IPS DF 4.7 (cell line): ENCODE measurements at regions not wholly inside any gene's neighbourhood (a gene's known extent, or its start where the extent isn't known, plus 50 kb on each side); places are given as distances from the start of the nearest gene placed in this dataset.

Experiments
- DNase-seq: peaks from one replicate; pipeline ENCODE4 v3.0.0-alpha.2; 2013; ENCODE audit warnings: low spot score; ENCODE audit errors: extremely low read depth

DNA sequence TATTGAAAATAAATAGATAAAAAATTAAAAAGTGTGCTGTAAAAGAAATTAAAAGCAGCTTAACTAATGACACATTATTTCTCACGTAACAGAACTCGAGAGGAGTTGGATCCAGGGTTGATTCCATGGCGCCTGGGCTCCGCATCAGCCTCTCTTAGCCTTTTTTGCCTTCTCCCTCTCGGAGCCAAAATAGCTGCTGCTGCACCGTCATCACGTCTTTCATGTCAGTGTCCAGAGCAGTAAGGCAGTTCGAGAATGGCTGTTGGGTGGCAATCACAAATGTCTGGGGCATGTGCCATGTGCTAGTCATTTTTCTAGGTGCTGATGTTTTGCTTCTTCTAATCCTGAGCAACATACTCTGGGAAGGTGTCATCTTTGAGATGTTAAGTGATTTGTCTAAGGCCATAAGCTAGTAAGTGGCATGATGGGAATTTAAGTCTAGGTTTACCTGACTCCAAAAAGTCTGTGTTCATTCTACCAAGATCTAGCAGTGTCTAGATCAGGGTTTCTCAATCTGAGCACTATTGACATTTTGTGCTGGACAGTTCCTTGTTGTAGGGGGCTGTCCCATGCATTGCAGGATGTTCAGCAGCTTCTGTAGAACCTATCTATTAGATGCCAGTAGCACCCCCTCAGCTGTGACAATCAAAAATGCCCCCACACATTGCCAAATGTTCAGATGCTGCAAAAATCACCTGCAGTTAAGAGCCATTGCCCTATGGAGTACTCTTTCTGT is 280.4 kb downstream of the HAPSTR1 start:
- no peak for DNase-seq

DNA sequence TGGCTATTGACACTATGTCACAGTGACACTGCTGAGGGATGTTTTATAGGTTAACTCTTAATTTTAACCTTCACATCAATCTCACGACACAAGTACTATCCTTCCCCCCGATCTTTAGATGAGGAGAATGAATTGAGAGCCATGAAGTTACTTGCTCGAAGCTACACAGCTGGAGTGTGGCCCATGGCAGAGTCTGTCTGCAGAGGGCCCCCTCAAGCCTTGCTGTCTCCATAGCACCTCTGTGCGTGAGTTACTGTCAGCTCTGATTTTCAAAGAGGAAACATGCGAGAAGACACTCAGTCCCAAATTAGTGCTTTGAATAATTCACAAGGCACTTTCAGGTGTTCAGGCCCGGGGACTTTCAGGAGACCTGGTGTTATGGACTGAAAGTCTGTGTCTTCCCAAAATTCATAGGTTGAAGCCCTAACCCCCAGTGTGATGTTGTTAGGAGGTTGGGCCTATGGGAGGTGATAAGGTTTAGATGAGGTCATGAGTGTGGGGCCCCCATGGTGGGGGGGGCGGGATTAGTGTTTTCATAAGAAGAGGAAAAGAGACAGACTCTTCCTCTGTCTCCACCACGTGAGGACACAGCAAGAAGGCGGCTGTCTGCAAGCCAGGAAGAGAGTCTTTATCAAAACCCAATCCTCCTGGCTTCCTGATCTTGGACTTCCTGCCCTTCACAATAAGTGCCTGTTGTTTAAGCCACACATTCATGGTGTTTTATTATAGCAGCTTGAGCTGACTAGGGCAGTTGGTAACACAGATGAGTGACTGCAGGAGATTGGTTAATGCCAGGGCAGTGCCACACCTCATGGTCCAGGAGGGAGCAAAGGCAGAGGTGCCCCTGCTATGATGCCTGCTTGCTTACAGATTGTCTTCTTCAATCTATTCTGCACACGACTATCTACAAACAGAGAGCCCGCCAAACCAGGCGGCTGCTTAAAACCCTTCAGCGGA is 281.8 kb downstream of the HAPSTR1 start:
- DNase-seq: no peak

DNA sequence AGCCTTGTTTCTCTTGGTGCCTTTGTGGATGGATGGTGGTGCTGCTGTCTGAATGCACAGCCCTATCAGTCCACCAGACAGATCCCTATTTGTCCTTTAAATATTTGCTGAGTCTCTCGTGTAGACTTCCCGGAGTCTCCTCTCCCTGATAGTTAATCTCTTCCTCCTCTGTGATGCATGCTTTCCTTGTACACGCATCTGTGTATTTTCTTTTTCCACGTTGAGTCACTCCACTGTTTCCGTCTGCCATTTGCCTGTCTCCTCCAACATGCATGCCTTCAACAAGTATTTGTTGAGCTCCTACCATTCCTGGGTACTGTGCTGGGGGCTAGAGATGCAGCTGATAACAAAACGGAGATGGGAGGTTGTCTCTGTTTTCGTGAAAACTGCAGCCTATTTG is 282.6 kb downstream of the HAPSTR1 start:
- DNase-seq: no peak

DNA sequence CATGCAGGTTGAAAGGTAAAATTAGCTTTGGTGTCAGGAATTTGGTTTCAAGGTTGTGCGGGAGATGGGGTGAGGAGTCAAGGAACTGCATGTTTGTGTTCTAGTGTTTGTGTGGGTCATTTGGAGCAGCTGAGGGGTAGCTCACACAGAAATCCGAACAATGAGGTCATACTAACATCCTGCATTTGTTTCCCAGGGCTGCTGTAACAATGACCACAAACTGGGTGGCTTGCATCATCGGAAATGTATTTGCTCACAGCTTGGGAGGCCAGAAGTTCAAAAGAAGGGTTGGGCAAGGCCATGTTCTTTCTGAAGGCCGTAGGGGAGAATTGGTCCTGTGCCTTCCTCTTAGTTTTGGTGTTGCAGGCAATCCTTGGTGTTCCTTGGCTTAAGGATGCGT is 287.4 kb downstream of the HAPSTR1 start:
- no peak for DNase-seq

DNA sequence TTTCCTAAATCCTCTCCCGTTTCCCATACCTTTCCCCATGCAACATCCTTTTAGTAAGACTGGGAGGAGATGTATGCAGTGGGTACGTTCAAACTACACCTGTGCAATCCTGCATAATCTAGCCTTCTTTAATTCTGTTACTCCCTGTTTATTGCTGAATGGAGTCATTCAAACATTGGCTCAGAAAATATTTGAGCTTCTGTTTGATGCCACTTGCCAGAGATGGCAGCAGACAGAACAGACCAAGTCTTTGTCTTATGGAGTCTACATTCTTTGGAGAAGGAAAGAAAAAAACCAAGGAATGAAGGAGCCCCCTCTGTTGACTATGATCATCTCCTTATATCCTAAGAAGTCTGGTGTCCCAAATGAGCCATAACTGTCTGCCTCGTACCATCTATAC is 288.8 kb downstream of the HAPSTR1 start:
- DNase-seq: no peak

DNA sequence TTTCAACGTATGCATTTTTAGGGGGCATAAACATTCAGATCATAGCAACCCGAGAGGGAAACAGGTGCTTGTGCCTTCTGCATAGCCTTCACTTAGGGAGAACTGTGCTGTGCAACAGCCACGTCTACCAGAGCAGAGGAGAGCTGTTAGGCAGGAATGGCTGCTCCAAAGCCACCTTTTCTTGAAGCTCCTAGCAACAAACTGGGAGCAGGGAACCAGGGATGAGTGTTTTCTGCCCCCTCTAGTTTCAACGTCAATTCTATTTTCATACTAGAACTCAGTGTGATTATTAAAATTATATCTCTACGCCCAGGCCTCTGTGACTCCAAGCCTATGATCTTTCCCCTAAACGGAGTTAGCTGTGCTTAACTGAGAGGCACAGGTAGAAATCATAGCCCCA is 290.0 kb downstream of the HAPSTR1 start:
- DNase-seq: no peak

DNA sequence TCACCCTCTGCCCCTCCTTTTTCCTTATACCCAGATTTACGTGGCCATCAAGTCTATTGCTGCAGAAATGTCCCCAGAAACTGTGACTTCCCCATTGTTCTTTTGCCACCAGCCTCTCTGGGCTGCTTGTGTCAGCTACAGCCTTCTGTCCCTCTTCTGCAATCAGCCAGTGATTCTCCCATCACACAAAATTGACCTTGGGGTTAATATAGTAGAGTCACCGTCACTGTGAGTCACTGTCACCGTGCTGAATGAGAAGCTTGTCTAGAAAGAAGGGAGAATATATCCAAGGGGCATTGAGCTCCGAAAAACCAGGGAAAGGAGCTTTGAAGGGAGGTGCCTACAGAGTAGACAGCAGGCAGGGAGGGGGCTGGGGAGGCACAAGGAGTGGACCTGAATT is 290.5 kb downstream of the HAPSTR1 start:
- DNase-seq: no peak

DNA sequence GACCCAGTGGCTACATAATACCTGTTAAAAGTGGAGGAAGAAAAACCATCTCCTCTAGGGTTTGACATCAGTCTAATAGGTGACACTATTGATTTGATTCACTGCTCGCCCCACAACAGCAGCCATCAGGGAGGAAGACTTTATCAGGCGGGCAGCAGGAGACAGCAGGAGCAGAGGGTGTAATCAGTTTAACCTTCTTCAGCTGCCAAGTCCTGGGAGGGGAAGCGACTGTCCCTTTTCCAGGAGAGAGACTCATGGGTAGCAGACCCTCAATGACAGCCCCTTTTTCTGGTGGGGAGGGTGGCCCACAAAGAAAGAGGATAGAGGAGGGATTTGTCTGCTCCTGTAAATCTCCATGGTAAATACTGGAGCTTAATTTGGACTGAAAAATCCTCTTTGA is 291.8 kb downstream of the HAPSTR1 start:
- DNase-seq: no peak

DNA sequence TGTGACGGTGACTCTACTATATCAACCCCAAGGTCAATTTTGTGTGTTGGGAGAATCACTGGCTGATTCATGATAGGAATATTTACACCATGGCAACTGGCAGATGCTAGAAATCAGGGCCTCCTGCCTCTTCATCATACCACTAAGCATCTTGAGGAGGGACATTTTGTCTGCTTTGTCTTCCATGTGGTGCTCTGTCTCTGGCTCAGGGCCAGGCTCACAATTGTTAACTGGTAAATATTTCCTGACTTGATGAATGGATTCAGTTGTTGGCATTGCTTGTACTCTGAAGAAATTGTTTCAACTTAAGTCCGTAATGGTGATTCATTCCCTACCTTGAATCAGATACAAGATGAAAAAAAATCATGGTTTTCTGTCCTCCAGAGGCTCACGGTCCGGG is 292.7 kb downstream of the HAPSTR1 start:
- DNase-seq: no peak

DNA sequence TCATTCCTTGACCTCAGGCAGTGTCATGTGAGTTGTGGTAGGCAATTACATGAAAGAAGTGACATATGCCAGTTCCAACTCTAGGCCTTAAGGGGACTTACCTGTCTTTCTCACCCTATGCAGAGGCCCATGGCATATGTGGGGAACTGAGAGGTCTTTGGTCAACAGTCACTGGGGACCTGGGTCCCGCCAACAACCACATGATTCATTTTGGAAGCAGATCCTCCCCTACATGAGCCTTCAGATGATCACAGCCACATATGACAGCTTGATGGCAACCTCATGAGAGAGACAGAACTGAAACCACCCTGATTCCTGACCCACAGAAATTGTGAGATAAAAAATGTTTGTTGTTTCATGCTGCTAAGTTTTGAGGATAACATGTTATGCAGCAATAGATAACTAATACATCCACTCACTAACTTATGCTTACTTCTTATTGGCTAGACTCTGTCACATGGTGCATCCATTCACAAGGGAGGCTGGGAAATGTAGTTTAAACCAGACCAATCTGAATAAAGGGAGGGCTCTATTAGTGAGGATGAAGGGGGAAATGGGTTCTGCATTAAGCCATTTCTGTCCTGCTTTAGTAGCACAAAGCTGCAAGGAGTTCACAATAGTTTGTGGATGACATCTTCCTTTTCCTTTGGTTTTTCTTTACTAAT is 298.2 kb downstream of the HAPSTR1 start:
- DNase-seq: no peak

DNA sequence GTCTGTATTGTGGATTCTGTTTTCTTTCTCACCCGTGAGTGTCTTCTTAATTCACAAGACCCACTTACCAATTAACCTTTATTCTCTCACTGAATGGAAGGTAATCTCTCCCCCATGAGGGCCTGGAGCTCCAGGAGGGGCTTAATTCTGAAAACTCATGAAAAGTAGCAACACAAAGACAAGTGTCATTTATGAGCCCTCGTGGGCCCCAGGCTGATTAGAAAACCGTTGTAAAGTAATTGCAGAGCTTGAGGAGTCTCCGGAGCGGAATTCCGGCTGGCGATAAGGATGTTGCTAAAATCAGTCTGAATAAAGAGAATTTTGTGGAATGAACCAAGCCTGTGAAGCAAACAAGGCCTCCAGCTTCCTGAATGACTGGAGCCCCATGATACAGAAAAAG is 301.5 kb downstream of the HAPSTR1 start:
- no peak for DNase-seq

DNA sequence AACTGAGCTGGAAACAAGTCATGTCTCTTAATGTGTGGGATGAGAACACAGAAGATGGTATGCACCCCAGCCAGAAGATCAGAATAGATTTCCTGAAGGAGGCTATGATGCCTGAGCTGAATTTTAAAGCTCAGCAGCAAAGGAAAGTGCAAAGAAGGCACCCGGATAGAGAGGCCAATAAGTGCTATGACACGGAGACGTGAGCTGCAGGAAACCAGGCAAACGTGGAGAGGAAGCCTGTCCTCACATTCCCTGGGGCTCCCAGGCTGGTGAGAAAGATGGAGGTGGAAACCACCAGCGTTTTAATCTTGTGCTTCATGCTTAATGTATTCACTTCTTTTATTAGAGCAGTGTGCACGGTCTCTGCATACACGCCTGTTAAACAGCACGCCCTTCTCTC is 302.1 kb downstream of the HAPSTR1 start:
- DNase-seq: no peak

DNA sequence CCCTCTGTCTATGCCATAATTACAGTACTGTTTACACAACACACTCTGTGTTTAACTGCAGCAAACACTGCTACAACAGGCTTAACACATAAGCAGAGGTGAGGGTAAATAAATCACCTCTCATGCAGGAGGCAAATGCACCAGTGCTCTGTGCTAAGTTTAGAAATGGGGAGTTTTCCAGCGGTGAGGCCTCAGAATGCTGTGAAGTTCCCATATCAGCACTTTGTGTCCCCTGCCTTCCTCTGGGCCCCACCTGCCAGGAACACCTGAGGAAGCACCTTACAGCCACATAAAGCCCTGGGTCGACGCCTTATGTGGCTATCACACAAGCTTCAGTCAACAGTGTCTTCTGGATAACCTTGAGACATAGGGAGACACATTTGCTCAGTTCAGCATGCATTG is 304.5 kb downstream of the HAPSTR1 start:
- no peak for DNase-seq

DNA sequence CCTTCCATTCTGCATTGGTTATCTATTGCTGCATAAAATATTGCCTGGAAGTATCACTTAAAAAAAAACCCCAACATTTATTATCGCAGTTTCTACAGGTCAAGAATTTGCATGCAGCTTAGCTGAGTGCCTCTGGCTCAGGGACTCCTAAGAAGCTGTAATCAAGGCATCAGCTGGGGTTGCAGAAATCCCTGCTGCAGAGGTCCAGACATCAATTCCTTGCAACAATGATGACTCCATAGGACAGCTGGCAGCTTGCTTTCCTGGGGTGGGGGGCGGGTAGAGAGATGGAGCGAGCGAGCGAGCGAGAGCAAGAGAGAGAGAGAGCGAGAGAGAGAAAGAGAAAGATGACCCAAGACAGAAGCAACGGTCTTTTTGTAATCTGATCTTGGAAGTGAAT is 308.1 kb downstream of the HAPSTR1 start:
- no peak for DNase-seq

DNA sequence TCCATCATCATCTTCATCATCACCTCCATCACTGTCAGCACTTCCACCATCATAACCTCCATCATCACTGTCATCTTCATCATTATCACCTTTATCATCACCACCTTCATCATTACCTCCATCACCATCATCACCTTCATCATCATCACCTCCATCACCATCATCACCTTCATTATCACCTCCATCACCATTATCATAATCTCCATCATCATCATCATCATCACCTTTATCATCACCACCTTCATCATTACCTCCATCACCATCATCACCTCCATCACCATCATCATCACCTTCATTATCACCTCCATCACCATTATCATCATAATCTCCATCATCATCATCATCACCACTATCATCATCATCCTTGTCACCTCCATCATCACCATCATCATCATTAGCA is 309.7 kb downstream of the HAPSTR1 start:
- DNase-seq: no peak

DNA sequence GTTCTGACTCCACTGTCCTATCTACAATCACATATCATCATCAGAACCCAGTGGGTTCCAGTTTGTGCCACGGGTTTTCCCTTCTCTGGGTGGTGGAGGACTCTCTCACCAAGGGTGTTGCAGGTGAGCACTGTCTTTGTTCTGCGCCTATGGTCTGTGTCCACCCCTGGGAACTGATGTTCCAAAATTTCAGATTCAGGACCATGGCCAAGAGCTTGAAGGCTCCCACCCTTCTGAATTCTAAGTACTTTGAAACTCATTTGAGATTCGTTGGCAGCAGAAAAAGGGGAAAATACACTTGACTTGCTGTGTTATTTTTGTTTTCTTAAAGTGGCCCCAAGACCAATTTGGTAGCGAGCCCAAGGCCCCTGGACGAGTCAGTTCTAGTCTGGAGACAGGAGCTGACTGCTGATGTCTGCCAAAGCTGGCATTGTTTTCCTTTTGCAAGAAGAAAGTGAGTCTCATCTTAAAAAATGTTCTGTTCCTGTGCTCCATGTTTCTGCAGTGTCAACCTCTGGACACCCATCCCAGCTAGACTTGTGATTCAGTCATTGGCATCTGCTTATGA is 310.9 kb downstream of the HAPSTR1 start:
- no peak for DNase-seq

DNA sequence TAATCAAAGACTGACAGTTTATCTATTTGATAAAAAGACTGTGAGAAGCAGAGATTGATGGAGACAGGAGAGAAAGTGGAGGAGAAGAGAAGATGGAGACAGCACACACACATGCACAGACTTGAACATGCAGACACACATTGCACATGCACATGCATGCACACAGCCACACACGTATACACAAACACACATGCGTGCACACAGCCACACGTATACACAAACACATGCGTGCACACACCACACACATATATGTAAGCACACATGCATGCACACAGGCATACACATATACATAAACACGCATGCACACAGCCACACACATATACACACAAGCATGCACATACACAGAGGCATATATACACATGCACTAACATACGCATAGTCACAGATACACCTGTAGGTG is 313.4 kb downstream of the HAPSTR1 start:
- no peak for DNase-seq

DNA sequence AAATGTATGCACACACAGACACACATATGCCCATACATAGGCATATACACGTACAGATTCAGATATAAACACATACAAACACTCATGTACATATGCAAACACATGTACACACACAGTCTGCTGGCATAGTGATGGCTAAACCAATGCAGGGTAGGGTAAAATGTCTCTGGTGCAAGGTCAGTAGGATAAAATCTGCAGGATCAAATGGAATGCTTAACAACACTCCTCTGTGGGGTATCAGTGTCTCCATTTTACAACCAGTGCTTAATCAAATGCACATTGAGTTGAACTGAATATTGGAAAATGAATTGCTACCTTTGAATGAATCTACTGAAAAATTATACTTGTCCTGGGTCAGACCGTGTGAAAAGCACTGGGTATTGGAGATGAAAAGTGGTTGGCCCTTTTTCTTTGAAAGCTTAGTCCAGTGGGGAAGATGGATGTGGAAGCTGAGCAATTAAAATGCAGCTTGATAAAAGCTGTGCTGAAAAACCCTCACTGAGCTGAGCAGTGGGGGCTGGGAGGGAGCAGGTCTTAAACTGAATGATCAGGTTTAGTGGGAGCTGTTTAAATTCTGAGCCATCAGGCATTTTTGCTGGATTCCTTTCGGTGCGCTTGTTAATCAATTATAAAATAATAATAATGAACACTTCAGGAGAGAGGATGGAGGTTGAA is 314.7 kb downstream of the HAPSTR1 start:
- no peak for DNase-seq

DNA sequence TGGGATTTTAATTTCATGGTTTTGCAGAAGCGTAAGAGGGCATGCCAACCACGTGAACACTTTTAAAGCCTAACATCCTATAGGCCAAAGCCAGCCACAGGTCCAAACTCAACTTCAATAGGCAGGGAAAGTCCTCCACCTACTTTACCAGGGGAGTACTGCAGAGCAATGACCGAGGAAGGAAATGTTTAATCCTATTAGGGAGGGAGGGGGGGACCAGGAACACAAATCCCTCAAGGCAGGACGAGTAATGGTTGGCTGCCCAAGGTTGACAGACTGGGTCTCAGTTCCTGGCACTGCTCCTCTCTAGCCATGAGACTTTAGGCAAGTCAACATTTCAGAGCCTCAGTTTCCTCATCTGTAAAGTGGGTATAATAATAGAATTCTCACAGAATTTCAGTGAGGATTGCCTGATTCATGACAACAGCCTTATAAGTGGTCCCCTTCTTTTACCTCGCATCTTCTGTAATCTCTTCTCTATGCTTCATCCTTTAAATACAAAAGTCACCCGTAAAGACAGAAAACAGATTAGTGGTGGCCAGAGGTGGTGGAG is 315.8 kb downstream of the HAPSTR1 start:
- no peak for DNase-seq

DNA sequence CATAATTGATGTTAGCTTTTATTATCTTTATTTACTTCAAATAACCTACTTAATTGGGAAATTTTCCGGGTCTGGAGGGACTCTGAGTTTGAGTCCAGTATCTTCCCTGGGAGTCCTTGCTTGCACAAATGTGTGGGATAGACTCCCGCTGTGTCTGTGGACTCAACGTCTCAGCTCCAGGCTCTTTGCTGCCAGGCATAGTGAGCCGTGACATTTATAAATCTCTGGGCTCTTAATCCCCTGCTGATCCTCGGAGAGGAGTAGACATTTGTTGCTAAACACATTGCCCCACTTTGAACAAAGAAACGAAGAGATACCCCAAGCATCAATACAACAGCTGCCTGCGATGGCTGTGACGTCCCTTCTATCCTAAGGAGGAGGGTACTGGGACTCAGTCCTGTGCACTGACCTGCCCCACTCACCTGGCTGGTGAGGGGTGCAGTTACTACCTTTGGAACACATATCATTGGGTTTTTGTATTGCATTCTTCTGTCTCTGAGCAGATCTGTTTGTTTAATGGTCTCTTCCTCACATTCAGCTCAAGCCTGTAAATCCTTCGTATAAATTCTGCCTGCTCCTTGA is 316.9 kb downstream of the HAPSTR1 start:
- no peak for DNase-seq
